Endodermal cell (in vitro differentiated cells): ENCODE measurements at regions not wholly inside any gene's neighbourhood (a gene's known extent, or its start where the extent isn't known, plus 50 kb on each side); places are given as distances from the start of the nearest gene placed in this dataset.
"Not testable (repeated sequence)": the region's sequence is repeated elsewhere in the genome, so short reads cannot be mapped to it uniquely, and the experiment has no call there.

ENCODE experiments used
- DNase-seq: peaks from one replicate; pipeline ENCODE4 v3.0.0-alpha.2; 2017
- H3K27ac ChIP-seq: 2 replicates; pipeline ENCODE4 v1.5.1; 2013; ENCODE audit warnings: mild to moderate bottlenecking, low read depth, low read length, moderate library complexity
- H3K27me3 ChIP-seq: 2 replicates; pipeline ENCODE4 v1.6.1; 2013; ENCODE audit warnings: mild to moderate bottlenecking, low read length, moderate library complexity; ENCODE audit not compliant: insufficient read depth, control insufficient read depth, poor library complexity, severe bottlenecking
- H3K36me3 ChIP-seq: 2 replicates; pipeline ENCODE4 v1.7.0; 2013; ENCODE audit warnings: mild to moderate bottlenecking, low read length, moderate library complexity; ENCODE audit not compliant: control insufficient read depth, insufficient read depth
- H3K4me1 ChIP-seq: one replicate; pipeline ENCODE4 v1.7.0; 2013; ENCODE audit warnings: low read length; ENCODE audit not compliant: control insufficient read depth, insufficient read depth
- H3K4me3 ChIP-seq: 2 replicates; pipeline ENCODE4 v1.5.1; 2013; ENCODE audit warnings: mild to moderate bottlenecking, low read length, moderate library complexity
- H3K9ac ChIP-seq: 2 replicates; pipeline ENCODE4 v1.6.1; 2013; ENCODE audit warnings: mild to moderate bottlenecking, low read length, moderate library complexity; ENCODE audit not compliant: poor library complexity, severe bottlenecking; ENCODE audit errors: extremely low read depth
- H3K9me3 ChIP-seq: 2 replicates; pipeline ENCODE4 v1.6.1; 2013; ENCODE audit warnings: mild to moderate bottlenecking, low read length, moderate library complexity; ENCODE audit not compliant: control insufficient read depth
- H3K27ac Mint-ChIP-seq: 2 replicates; pipeline ENCODE4 v1.8.0; 2020; ENCODE audit warnings: mixed read lengths
- H3K27me3 Mint-ChIP-seq: 2 replicates; pipeline ENCODE4 v1.8.0; 2021; ENCODE audit warnings: mild to moderate bottlenecking, mixed read lengths; ENCODE audit not compliant: insufficient read depth
- H3K36me3 Mint-ChIP-seq: 2 replicates; pipeline ENCODE4 v1.8.0; 2020; ENCODE audit warnings: low read depth, mixed read lengths
- H3K4me1 Mint-ChIP-seq: 2 replicates; pipeline ENCODE4 v1.8.0; 2020; ENCODE audit warnings: mixed read lengths
- H3K4me3 Mint-ChIP-seq: 2 replicates; pipeline ENCODE4 v1.8.0; 2020; ENCODE audit warnings: mild to moderate bottlenecking, moderate library complexity, mixed read lengths
- H3K9me3 Mint-ChIP-seq: 2 replicates; pipeline ENCODE4 v1.8.0; 2020; ENCODE audit warnings: mild to moderate bottlenecking, mixed read lengths
- WGBS, 2 experiments: methylation state at CpG; one replicate each; pipeline versions ENCODE4 v1.1.5 to v1.1.7; 2013; ENCODE audit warnings: missing lambda C conversion rate in 2 of 2, mixed read lengths in 1 of 2; ENCODE audit not compliant: insufficient coverage in 1 of 2, insufficient read length in 1 of 2; 5-methylcytosine and 5-hydroxymethylcytosine counted together
- TF ChIP-seq, protein P1 (sequence below): fragments of 200-600 bp; sonication (generic); conservative IDR thresholded peaks from 2 replicates; pipeline ENCODE4 v1.5.0; 2021; ENCODE audit warnings: antibody characterized with exemption, mild to moderate bottlenecking

DNA sequence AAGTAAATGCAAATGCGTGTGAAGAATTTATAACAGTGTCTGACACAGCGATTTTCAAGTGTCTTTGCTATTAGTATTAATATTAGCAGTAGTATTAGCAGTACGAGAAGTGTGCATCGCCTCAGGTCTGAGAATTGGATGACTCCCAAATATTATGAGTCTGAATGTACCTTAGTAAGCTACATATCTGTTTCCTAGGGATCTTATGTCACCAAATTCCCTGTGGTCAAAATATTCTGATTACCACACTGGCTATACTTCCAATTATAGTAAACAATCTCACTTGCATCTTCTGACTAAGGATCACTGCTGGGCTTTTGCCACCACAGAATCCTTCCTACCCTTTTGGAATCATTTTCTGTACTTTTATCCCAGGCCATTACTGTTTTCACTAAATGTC is 396.0 kb upstream of the MIS18BP1 start:
- TF ChIP-seq, protein P1, sequence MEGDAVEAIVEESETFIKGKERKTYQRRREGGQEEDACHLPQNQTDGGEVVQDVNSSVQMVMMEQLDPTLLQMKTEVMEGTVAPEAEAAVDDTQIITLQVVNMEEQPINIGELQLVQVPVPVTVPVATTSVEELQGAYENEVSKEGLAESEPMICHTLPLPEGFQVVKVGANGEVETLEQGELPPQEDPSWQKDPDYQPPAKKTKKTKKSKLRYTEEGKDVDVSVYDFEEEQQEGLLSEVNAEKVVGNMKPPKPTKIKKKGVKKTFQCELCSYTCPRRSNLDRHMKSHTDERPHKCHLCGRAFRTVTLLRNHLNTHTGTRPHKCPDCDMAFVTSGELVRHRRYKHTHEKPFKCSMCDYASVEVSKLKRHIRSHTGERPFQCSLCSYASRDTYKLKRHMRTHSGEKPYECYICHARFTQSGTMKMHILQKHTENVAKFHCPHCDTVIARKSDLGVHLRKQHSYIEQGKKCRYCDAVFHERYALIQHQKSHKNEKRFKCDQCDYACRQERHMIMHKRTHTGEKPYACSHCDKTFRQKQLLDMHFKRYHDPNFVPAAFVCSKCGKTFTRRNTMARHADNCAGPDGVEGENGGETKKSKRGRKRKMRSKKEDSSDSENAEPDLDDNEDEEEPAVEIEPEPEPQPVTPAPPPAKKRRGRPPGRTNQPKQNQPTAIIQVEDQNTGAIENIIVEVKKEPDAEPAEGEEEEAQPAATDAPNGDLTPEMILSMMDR, result no peak
- Histone ChIP-seq H3K9me3 (no peaks in the 10 kb centered on the region), H3K27me3 (no peaks in the 10 kb centered on the region), H3K4me3 (no peak overlapping the region), H3K36me3 (no peaks in the 10 kb centered on the region), H3K9ac (no peak overlapping the region), H3K27ac (no peak overlapping the region), H3K4me1 (no peaks in the 10 kb centered on the region)
- no peaks in the 10 kb centered on the region for H3K27me3 Mint-ChIP-seq
- no peak overlapping the region for H3K27ac Mint-ChIP-seq
- peaks cover 2% of the 10 kb centered on the region for H3K4me1 Mint-ChIP-seq
- H3K9me3 Mint-ChIP-seq, result no peaks in the 10 kb centered on the region
- WGBS, 2 experiments, result 97 to 100% methylated on average over 2 to 4 of the region's 4 CpGs
- DNase-seq, result no peak
- H3K4me3 Mint-ChIP-seq, result no peak overlapping the region
- H3K36me3 Mint-ChIP-seq, result no peaks in the 10 kb centered on the region

DNA sequence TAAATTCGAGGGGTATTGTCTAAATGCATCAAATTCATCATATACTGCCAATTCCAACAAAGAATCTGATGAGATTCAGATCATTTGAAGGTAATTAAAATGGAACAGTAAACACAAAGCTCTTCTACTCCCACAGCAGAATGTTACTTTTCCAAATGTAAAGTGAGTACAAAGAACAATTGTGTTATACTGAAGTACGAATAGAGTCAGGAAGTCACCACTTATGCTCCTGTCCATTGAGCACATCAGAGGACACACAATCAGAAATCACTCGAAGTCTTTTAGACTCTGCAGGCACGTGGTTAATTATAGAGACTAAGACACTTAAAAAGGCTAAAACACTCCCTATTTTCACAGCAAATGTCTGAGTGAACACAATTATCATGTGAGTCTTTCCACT is 388.5 kb upstream of the MIS18BP1 start:
- Histone ChIP-seq H3K9me3 (peaks cover 36% of the 10 kb centered on the region), H3K4me1 (no peaks in the 10 kb centered on the region), H3K27me3 (no peaks in the 10 kb centered on the region), H3K4me3 (no peak overlapping the region), H3K36me3 (no peaks in the 10 kb centered on the region), H3K9ac (no peak overlapping the region), H3K27ac (no peak overlapping the region)
- no peak for DNase-seq
- TF ChIP-seq, protein P1, result no peak
- Mint-ChIP-seq H3K27me3 (no peaks in the 10 kb centered on the region), H3K9me3 (peaks cover 23% of the 10 kb centered on the region), H3K4me3 (no peak overlapping the region), H3K4me1 (no peaks in the 10 kb centered on the region), H3K27ac (no peak overlapping the region), H3K36me3 (no peaks in the 10 kb centered on the region)
- 77 to 81% methylated on average over 2 to 4 of the region's 4 CpGs for WGBS, 2 experiments

DNA sequence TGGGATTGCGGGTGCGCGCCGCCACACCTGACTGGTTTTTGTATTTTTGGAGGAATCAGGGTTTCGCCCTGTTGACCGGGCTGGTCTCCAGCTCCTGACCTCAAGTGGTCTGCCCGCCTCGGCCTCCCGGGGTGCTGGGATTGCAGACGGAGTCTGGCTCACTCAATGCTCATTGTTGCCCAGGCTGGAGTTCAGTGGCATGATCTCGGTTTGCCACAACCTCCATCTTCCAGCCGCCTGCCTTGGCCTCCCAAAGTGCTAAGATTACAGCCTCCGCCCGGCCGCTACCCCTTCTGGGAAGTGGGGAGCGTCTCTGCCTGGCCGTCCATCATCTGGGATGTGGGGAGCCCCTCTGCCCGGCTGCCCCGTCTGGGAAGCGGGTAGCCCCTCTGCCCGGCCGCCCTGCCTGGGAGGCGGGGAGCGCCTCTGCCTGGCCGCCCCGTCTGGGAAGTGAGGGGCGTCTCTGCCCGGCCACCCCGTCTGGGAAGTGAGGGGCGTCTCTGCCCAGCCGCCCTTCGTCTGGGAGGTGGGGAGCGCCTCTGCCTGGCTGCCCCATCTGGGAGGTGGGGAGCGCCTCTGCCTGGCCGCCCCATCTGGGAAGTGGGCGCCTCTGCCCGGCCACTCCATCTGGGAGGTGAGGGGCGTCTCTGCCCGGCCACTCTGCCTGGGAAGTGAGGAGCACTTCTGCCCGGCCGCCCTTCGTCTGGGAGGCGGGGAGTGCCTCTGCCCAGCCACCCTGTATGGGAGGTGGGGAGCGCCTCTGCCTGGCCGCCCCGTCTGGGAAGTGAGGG is 381.8 kb upstream of the MIS18BP1 start:
- not testable (repeated sequence) for H3K4me3 Mint-ChIP-seq, H3K27ac ChIP-seq, H3K36me3 Mint-ChIP-seq, H3K27me3 Mint-ChIP-seq, H3K4me1 ChIP-seq, H3K9ac ChIP-seq, H3K36me3 ChIP-seq, H3K4me3 ChIP-seq, H3K27me3 ChIP-seq, DNase-seq, H3K4me1 Mint-ChIP-seq, H3K27ac Mint-ChIP-seq
- peaks cover 39% of the 10 kb centered on the region for H3K9me3 ChIP-seq
- H3K9me3 Mint-ChIP-seq, result peaks cover 40% of the 10 kb centered on the region
- WGBS, 2 experiments, result 89 to 95% methylated on average over 19 to 46 of the region's 46 CpGs
